Keratinocyte (primary cell): ENCODE measurements at regions not wholly inside any gene's neighbourhood (a gene's known extent, or its start where the extent isn't known, plus 50 kb on each side); places are given as distances from the start of the nearest gene placed in this dataset.
A peak's percentile ranks its signal among the peaks of the same experiment; 100 is the strongest.

ENCODE experiments used
- DNase-seq: peaks from one replicate; pipeline ENCODE4 v3.0.0-alpha.2; 2011; ENCODE audit warnings: low read depth, missing footprints, low spot score
- FAIRE-seq: peaks from 2 replicates; lab custom pipeline; 2011; peaks lifted over from hg19 to GRCh38; lab: Jason Lieb, UNC
- H2AFZ ChIP-seq: 2 replicates; pipeline ENCODE4 v1.6.0; 2012; ENCODE audit warnings: low read length, control low read depth, inconsistent platforms; ENCODE audit not compliant: control insufficient read depth
- H3K27ac ChIP-seq: 2 replicates; pipeline ENCODE4 v1.5.1; 2011; ENCODE audit warnings: low read length; ENCODE audit not compliant: control insufficient read depth, insufficient read depth
- H3K27me3 ChIP-seq: 3 replicates; pipeline ENCODE4 v1.6.0; 2011; ENCODE audit warnings: low read length; ENCODE audit not compliant: control insufficient read depth, insufficient read depth; ENCODE audit errors: extremely low read depth
- H3K36me3 ChIP-seq, 2 experiments: 2 replicates in 1 of 2; 3 replicates in 1 of 2; pipeline ENCODE4 v1.5.1; 2011; ENCODE audit warnings: low read length in 2 of 2, mild to moderate bottlenecking in 1 of 2; ENCODE audit not compliant: control insufficient read depth in 2 of 2, insufficient read depth in 2 of 2; ENCODE audit errors: extremely low read depth in 1 of 2
- H3K4me1 ChIP-seq: 3 replicates; pipeline ENCODE4 v1.5.1; 2011; ENCODE audit warnings: low read length; ENCODE audit not compliant: control insufficient read depth, insufficient read depth; ENCODE audit errors: extremely low read depth
- H3K4me2 ChIP-seq: 3 replicates; pipeline ENCODE4 v1.6.0; 2011; ENCODE audit warnings: low read depth, low read length; ENCODE audit not compliant: control insufficient read depth, insufficient read depth; ENCODE audit errors: extremely low read depth
- H3K4me3 ChIP-seq, 3 experiments: fragments of 200-600 bp in 1 of 3; sonication (generic) in 1 of 3; 2 replicates in 2 of 3; 3 replicates in 1 of 3; pipeline ENCODE4 v1.5.1; 2011 to 2016; ENCODE audit warnings: low read length in 3 of 3, mild to moderate bottlenecking in 3 of 3, control low read depth in 2 of 3, inconsistent platforms in 1 of 3, low read depth in 1 of 3, mixed read lengths in 1 of 3, mixed run types in 1 of 3, moderate library complexity in 1 of 3; ENCODE audit not compliant: control insufficient read depth in 2 of 3, insufficient read depth in 2 of 3; ENCODE audit errors: extremely low read depth in 1 of 3
- H3K79me2 ChIP-seq: 2 replicates; pipeline ENCODE4 v1.6.0; 2012; ENCODE audit warnings: low read length; ENCODE audit not compliant: control insufficient read depth, insufficient read depth
- H3K9ac ChIP-seq: 3 replicates; pipeline ENCODE4 v1.6.0; 2011; ENCODE audit warnings: low read length; ENCODE audit not compliant: control insufficient read depth, insufficient read depth; ENCODE audit errors: extremely low read depth
- H3K9me1 ChIP-seq: 3 replicates; pipeline ENCODE4 v1.6.0; 2011; ENCODE audit warnings: low read length; ENCODE audit not compliant: control insufficient read depth, insufficient read depth; ENCODE audit errors: extremely low read depth
- H3K9me3 ChIP-seq: 2 replicates; pipeline ENCODE4 v1.5.1; 2012; ENCODE audit warnings: low read depth, low read length; ENCODE audit not compliant: control insufficient read depth
- H4K20me1 ChIP-seq: 3 replicates; pipeline ENCODE4 v1.6.0; 2011; ENCODE audit warnings: low read length; ENCODE audit not compliant: control insufficient read depth, insufficient read depth; ENCODE audit errors: extremely low read depth
- CTCF ChIP-seq, 3 experiments: IDR thresholded peaks in 1 of 3; conservative IDR thresholded peaks in 1 of 3; optimal IDR thresholded peaks in 1 of 3; 2 replicates in 2 of 3; 3 replicates in 1 of 3; pipeline versions ENCODE3 to v1.5.1; 2011; ENCODE audit warnings: low read length in 3 of 3, mild to moderate bottlenecking in 3 of 3, moderate library complexity in 2 of 3, control low read depth in 1 of 3, inconsistent platforms in 1 of 3; ENCODE audit not compliant: insufficient read depth in 2 of 3; ENCODE audit errors: extremely low read depth in 1 of 3
- EZH2 ChIP-seq: IDR thresholded peaks from one replicate; pipeline ENCODE4 v1.6.1; 2012; ENCODE audit warnings: inconsistent platforms, mild to moderate bottlenecking, low read length, moderate library complexity
- dilution Hi-C: fragments of 300-500 bp; cut with MboI; formaldehyde crosslinking; loops from one replicate; pipeline ENCODE4 v1.7.0; 2020; ENCODE audit warnings: low sequenced_read_pairs; ENCODE audit not compliant: extremely low pct_ligation_motif_present

DNA sequence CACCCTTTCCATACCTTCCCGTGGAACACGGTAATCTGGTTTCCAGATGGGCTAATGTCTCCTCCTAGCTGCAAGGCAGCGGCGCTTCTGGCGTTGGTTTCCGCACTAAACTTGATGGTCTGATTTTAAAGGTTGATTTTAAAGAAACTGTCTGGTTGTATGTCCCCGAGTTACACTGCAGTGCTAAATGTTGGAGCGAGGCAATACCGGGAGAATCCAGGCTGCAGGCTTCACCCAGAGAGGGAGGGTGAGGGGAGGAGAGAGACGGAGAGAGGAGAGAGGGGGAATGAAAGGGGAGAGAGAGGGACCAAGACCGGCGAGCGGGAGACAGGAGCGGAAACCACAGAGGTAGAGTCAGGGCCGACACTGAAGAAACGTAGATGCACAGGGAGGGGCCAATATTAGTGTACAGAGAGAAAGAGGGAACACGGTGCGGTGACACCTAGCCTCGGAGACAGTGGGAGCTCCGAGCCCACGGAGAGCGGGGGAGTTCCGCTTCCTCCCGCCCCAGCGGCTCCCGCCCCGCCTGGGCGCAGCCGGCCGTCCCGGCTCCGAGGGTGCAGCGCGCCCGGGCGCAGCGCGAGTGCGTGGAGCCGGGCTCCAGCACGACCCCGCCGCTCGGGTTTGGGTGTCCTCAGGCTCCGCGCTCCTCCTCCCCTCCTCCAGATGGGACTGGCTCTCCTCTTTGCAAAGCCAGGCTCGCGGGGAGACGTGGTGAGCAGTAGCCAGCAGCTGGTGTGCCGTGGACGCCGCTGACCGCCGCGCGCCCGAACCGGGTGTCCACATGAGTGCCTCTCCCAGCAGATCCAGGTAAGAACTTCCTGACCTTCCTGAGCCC is 71.9 kb upstream of the GRAMD1B start:
- Histone ChIP-seq H3K4me2 (peak overlapping the region; percentile 65), H3K36me3 (no peaks in the 10 kb centered on the region), H3K9me3 (no peaks in the 10 kb centered on the region), H3K27ac (no peak overlapping the region), H3K79me2 (no peaks in the 10 kb centered on the region), H3K9me1 (no peaks in the 10 kb centered on the region), H3K27me3 (peaks cover 33% of the 10 kb centered on the region), H3K4me1 (no peaks in the 10 kb centered on the region), H2AFZ (peak overlapping the region; percentile 10), H3K9ac (no peak overlapping the region), H3K4me3 (peak overlapping the region; percentile 7 to 36 (median 26)), H4K20me1 (no peaks in the 10 kb centered on the region)
- FAIRE-seq (no peak), DNase-seq (no peak)
- dilution Hi-C loops, result no loop called here
- peak in 1 of 3 experiments; percentile 11 for TF ChIP-seq CTCF (optimal IDR thresholded peaks at IDR 0.05 in 1 of 3, IDR thresholded peaks at IDR 0.05 in 1 of 3, conservative IDR thresholded peaks at IDR 0.05 in 1 of 3; ENCODE audit: extremely low read depth in 1 of 3, insufficient read depth in 2 of 3, low read length in 3 of 3)
- peak; percentile 22 for TF ChIP-seq EZH2

GRCh38 chr11:123357353-123357989 is 72.6 kb upstream of the GRAMD1B start:
- Histone ChIP-seq H2AFZ (no peak overlapping the region), H3K9ac (no peak overlapping the region), H3K4me3 (peak overlapping the region in 1 of 3 experiments; percentile 36), H4K20me1 (no peaks in the 10 kb centered on the region), H3K36me3 (no peaks in the 10 kb centered on the region), H3K9me1 (no peaks in the 10 kb centered on the region), H3K4me2 (peak overlapping the region; percentile 65), H3K27ac (no peak overlapping the region), H3K79me2 (no peaks in the 10 kb centered on the region), H3K27me3 (peaks cover 32% of the 10 kb centered on the region), H3K4me1 (no peaks in the 10 kb centered on the region), H3K9me3 (no peaks in the 10 kb centered on the region)
- dilution Hi-C loops, result no loop called here
- FAIRE-seq (no peak), DNase-seq (no peak)
- TF ChIP-seq EZH2 (no peak), CTCF (optimal IDR thresholded peaks at IDR 0.05 in 1 of 3, IDR thresholded peaks at IDR 0.05 in 1 of 3, conservative IDR thresholded peaks at IDR 0.05 in 1 of 3; ENCODE audit: extremely low read depth in 1 of 3, insufficient read depth in 2 of 3, low read length in 3 of 3) (no peak)
